Activated T-cell treated with anti-CD3 and anti-CD28 coated beads, Interleukin-2, amount 50 U/mL, for 4 hours (primary cell): ENCODE measurements at regions not wholly inside any gene's neighbourhood (a gene's known extent, or its start where the extent isn't known, plus 50 kb on each side); places are given as distances from the start of the nearest gene placed in this dataset.

Experiments used
- ATAC-seq, 2 donors: fragments of 200-7000 bp; cut with Tn5 transposase; one replicate each; pipeline ENCODE4 v1.10.0; 2021
- DNase-seq: peaks from one replicate; pipeline ENCODE4 v3.0.0-alpha.2; 2020
- H3K27me3 Mint-ChIP-seq: one replicate; pipeline ENCODE4 v1.8.0; 2021; ENCODE audit warnings: low read depth, mixed read lengths
- H3K36me3 Mint-ChIP-seq: one replicate; pipeline ENCODE4 v1.8.0; 2022; ENCODE audit warnings: mixed read lengths; ENCODE audit not compliant: insufficient read depth
- H3K4me1 Mint-ChIP-seq: one replicate; pipeline ENCODE4 v1.8.0; 2021; ENCODE audit warnings: low read depth, mixed read lengths
- H3K4me3 Mint-ChIP-seq: one replicate; pipeline ENCODE4 v1.8.0; 2021; ENCODE audit warnings: mild to moderate bottlenecking, moderate library complexity, mixed read lengths
- H3K9me3 Mint-ChIP-seq: one replicate; pipeline ENCODE4 v1.8.0; 2021; ENCODE audit warnings: mixed read lengths

DNA sequence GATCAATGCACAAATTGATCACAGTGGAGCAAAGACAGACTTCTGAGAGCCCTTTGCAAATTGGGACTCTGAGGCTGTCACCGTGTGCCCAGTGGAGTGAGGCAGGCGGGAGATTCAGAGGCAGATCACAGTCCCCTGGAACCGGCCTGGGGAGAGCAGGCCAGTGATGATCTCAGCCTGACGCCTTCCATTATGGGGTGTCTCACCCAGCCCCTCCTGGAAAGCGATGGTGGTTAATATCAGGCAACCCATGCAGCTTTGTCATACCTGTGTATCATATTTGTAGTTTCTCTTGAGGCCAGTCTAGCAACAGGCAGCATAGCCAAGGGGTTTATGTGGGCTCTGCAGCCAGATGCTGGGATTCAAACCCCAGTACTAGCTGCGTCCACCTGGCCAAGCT lies 147.8 kb downstream of the EMX2 start:
- Mint-ChIP-seq H3K36me3 (no peaks in the 10 kb centered on the region), H3K4me3 (no peak overlapping the region), H3K9me3 (no peaks in the 10 kb centered on the region), H3K4me1 (no peaks in the 10 kb centered on the region), H3K27me3 (peaks cover 9% of the 10 kb centered on the region)
- no peak for ATAC-seq
- no peak for DNase-seq

DNA sequence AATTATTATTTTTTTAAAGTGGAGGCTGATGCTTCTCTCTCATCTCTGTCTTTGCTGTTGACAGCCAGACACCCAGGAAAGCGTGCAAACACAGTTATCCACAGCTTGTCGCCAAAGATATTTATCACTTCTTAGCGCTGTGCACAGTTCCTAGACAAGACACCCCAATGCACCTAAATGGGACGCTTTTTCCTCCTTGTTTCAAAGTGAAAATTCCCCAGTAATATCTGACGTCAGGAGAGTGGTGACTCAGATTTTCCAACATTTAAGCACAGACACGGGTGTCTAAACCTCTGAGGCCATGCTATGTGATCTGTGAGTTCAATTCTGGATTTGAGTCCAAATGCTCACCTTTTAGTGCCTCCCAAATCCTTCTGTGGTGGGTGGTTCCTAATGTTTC lies 151.6 kb downstream of the EMX2 start:
- Mint-ChIP-seq H3K4me1 (no peaks in the 10 kb centered on the region), H3K27me3 (no peaks in the 10 kb centered on the region), H3K4me3 (no peak overlapping the region), H3K36me3 (no peaks in the 10 kb centered on the region), H3K9me3 (no peaks in the 10 kb centered on the region)
- DNase-seq = no peak
- ATAC-seq = no peak

DNA sequence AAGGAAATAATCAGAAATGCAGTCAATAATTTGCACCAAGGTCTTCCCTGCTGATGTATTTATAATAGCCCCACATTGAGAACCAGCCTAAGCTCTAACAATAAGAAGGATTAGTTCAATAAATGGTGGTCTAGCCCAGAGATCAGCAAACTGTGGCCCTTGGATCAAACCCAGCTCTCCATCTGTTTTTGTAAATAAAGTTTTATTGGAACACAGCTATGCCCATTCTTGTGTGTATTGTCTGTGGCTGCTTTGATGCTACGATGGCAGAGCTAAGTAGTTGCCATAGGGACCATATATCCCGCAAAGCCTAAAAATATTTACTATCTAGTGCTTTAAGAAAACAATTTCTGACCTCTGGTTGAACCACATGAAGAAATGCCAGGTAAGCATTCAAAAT lies 154.9 kb downstream of the EMX2 start:
- no peaks in the 10 kb centered on the region for H3K27me3 Mint-ChIP-seq
- H3K4me1 Mint-ChIP-seq = no peaks in the 10 kb centered on the region
- ATAC-seq = no peak
- H3K4me3 Mint-ChIP-seq = no peak overlapping the region
- H3K9me3 Mint-ChIP-seq = no peaks in the 10 kb centered on the region
- no peaks in the 10 kb centered on the region for H3K36me3 Mint-ChIP-seq
- DNase-seq = no peak

DNA sequence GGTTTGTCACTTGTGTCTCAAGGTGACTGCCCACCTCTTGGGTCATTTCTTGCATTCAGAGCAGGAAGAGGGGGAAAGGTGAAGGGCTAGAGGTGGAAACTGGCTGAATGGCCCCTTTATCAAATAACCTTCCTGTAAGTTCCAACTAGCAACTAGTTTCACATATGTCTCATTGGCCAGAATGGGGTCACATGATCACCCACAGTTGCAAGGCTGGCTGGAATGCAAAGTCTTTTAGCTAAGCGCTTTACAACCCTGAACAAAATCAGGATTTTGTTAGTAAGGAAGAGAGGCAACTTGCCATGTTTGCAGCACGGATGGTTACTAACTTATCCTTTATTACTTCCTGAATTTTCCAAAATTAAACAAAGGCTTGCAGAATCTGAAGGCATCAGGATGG lies 156.3 kb downstream of the EMX2 start:
- Mint-ChIP-seq H3K9me3 (no peaks in the 10 kb centered on the region), H3K4me3 (no peak overlapping the region), H3K4me1 (no peaks in the 10 kb centered on the region), H3K27me3 (no peaks in the 10 kb centered on the region), H3K36me3 (no peaks in the 10 kb centered on the region)
- ATAC-seq (no peak), DNase-seq (no peak)

DNA sequence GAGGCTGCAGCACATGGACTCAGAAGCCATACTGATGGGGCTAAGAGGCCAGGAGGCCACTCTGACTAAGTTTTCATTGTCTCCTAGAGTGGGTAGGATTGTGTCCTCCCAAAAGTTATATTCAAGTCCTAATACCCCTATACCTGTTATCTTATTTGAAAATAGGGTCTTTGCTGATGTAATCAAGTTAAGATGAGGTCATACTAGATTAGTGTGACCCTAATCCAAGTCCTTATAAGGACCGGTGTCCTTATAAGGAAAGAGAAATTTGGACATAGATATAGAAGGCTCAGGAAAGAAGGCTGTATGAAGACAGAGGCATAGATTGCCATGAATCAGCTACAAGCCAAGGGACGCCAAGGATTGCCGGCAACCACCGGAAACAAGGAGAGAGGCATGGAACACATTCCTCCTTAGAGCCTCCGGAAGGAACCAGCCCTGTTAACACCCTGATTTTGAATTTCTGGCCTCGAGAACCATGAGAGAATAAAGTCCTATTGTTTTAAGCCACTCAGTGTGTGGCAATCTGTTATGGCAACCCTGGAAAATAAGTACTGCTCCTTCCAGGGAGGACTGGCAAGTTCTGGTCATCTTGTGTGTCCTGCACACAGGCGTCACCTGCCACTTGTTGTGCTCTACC lies 157.0 kb downstream of the EMX2 start:
- H3K4me3 Mint-ChIP-seq = no peak overlapping the region
- H3K36me3 Mint-ChIP-seq = no peaks in the 10 kb centered on the region
- no peaks in the 10 kb centered on the region for H3K27me3 Mint-ChIP-seq
- H3K9me3 Mint-ChIP-seq = no peaks in the 10 kb centered on the region
- DNase-seq = no peak
- H3K4me1 Mint-ChIP-seq = no peaks in the 10 kb centered on the region
- ATAC-seq = no peak

DNA sequence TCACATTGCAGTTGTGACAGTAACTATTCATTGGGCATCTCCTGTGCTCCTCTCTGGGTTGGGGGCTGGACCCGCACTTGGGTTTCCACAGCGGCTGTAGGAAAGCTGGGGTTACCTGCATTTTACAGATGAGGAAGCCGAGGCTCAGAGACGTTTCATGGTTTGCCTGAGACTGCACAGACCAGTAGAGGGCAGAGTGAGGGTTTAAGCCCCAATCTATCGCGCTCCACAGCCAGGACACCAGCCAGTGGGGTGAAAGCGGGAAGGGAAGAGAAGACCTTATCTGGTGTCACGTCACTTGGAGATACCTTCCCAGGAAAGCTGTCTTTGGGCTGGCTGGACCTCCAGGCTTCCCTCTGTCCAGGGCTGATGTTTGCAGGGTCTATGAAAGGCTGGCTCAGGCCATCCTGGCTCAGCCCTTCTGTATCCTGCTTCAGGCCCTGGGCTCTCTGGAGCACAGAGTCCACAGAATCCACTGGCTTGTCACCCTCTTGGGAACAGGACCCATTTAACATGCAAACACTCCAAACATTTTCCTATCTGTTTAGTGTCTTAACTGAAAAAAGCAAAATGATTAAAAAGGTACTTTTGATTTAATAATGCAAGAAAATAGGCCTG lies 167.7 kb downstream of the EMX2 start:
- Mint-ChIP-seq H3K36me3 (no peaks in the 10 kb centered on the region), H3K4me3 (no peak overlapping the region), H3K27me3 (peaks cover 10% of the 10 kb centered on the region), H3K9me3 (no peaks in the 10 kb centered on the region), H3K4me1 (no peaks in the 10 kb centered on the region)
- no peak for ATAC-seq
- no peak for DNase-seq

DNA sequence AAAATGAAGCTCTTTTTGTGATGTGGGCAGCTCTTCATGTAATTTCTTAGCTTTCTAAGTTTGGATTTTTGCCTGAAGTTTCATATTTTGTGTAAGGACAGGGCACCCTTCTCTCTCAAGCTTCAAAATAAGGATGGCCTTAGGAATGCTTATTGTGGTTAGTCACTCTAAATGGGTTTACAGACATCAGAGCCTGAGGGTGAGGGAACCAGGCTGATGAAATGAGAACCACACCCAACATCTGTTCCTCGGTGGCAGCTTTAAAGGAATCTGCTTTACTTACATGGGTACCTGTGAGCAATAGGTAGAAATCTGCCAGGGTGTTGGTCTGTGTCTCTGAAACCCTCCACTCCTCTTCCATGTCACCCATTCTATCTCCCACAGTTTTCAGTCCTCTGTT lies 174.3 kb downstream of the EMX2 start:
- no peaks in the 10 kb centered on the region for H3K4me1 Mint-ChIP-seq
- H3K9me3 Mint-ChIP-seq = peaks cover 4% of the 10 kb centered on the region
- ATAC-seq = no peak
- H3K27me3 Mint-ChIP-seq = peaks cover 13% of the 10 kb centered on the region
- H3K36me3 Mint-ChIP-seq = no peaks in the 10 kb centered on the region
- DNase-seq = no peak
- no peak overlapping the region for H3K4me3 Mint-ChIP-seq

DNA sequence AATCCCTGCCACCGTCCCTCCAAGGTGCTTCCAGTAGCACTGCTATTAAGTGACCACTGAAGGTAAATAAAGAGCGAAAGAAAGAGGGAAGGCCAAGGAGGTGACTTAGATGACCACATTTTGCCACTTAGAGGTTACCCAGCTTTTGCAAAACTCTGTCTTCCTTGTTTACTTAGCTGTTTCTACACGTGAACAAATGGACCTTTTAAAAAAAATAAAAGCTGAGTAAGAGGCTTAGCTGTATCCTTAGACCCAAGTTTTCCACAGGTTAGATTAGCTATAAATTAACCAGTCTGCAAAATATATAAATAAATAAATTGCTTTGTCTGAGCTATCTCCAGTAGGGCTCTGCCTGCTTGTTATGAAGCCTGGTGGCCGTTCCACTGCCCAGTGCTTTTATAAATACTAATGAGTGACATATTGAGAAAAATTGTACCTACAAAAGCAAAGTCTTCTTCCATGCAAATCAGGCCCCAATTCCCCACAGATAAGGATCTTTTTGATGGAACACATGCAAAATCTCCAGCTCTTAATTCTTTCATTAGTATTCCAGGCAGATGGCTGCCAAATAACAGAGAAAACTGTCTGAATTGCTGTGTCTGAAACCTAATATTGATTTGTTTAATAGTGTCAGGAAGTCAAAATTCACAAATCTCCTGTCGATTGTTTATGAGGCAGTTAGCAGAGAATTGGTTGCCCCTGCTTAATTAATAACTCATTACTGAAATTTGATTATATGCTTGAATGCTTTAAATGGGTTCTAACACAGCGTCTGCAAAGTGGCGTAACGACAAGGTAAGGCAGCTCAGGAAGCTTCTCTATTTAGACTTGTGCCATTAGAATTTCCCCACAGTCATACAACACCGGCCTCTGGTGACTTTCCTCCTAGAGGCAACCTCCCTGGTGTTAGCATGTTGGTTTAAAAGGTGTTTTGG lies 176.7 kb downstream of the EMX2 start:
- H3K9me3 Mint-ChIP-seq = peaks cover 4% of the 10 kb centered on the region
- DNase-seq (no peak), ATAC-seq (no peak)
- no peaks in the 10 kb centered on the region for H3K36me3 Mint-ChIP-seq
- H3K27me3 Mint-ChIP-seq = peaks cover 11% of the 10 kb centered on the region
- H3K4me1 Mint-ChIP-seq = no peaks in the 10 kb centered on the region
- H3K4me3 Mint-ChIP-seq = no peak overlapping the region

DNA sequence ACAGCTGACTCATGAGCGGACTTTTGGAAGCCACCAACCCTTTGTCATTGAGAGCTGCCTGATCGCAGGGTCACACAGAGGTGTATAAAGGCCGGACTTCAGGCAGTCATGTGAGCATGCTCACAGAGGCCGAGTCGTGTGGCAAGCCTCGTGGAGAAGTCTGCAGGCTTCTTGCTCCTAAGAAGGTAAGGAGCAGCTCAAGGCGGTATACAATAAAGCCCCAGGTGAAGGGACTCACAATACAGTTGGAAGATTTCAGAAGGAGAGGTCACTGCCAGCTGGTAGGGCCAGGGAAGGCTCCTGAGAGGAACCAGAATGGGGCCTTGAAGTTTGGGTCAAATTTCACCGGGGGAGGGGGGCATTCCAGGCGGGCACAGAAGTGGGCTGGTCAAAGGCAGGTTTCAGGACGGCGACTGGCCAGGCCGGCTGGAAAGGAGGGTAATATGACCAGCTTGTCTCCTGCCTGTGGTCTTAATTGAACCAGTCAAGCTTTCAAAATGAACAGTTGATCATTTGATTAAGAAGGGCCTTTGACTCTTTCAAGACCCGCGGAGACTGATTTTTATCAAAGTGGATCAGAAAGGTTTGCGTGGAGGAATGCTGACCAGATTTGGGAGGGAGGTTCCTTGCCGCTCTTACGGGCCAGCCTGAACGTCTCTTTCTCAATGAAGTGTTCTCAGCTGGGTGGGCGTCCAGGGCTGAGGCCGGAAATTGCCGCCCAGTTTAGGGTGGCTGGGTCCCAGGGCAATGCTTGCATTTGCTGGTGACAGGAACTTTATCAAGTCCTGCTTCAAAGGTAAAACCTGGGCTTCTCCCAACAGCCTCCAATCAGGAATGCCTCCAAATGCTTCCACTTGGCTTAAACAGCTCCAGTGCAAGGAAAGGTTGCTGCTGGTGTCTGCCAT lies 178.6 kb downstream of the EMX2 start:
- DNase-seq (no peak), ATAC-seq (no peak)
- H3K27me3 Mint-ChIP-seq = peaks cover 8% of the 10 kb centered on the region
- H3K4me3 Mint-ChIP-seq = no peak overlapping the region
- peaks cover 4% of the 10 kb centered on the region for H3K9me3 Mint-ChIP-seq
- no peaks in the 10 kb centered on the region for H3K4me1 Mint-ChIP-seq
- no peaks in the 10 kb centered on the region for H3K36me3 Mint-ChIP-seq

DNA sequence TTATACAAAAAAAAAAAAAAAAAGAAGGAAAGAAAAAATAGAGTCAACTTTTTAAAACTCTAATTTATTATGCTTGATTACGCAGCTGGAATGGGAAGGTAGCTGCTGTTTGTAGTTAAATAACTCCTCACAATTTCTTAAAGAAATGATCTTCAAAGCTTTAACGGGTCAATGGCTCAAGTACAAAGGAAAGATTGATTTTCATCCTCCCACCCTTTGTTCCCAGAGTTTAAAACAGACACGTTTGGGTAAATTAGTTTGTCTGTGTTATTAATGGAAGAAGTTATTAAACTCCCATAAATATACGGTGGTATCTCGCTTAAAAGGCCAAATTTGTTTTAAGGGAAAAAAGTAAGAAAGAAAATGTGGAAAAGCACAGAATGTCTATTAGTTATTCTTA lies 179.3 kb downstream of the EMX2 start:
- Mint-ChIP-seq H3K4me3 (no peak overlapping the region), H3K27me3 (peaks cover 8% of the 10 kb centered on the region), H3K36me3 (no peaks in the 10 kb centered on the region), H3K4me1 (no peaks in the 10 kb centered on the region), H3K9me3 (peaks cover 4% of the 10 kb centered on the region)
- DNase-seq (no peak), ATAC-seq (no peak)

DNA sequence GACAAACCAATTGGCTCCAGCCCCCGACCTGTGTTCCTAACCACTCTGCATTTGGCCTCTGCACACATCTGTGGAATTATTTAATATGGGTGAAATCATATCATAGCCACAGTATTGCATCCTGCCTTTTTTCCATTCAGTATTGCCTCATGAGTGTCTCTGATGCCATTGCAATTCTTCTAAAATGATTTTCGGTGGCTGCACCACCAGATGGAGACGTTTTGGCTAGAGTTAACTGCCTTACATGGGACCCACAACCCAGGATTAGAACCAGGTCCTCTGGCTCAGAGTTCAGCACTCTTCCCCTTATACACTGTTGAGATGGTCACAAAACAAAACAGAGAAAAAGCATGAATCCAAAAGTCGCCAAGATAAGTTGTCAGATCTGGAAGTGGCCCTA lies 180.8 kb downstream of the EMX2 start:
- Mint-ChIP-seq H3K4me1 (no peaks in the 10 kb centered on the region), H3K9me3 (no peaks in the 10 kb centered on the region), H3K36me3 (no peaks in the 10 kb centered on the region), H3K27me3 (peaks cover 19% of the 10 kb centered on the region), H3K4me3 (no peak overlapping the region)
- ATAC-seq (no peak), DNase-seq (no peak)

DNA sequence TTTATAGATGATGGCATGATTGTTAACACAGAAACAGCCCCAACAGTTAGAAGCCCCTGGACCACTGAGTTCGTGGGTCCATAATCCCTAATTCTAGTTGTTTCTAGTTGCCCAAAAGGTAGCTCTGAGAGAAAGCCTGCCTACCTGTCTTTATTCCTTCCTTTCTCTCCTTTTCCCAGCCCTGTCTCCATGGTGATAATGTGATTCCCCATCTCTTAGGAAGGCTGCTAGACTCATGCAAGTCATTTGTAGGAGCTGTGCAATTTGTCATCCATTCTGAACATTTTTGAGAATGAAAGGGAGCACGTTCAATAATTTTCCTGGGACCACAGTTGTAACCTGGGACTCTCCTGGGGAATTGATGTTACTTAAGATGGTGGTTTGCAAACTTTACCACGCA lies 183.4 kb downstream of the EMX2 start:
- Mint-ChIP-seq H3K4me1 (no peaks in the 10 kb centered on the region), H3K9me3 (no peaks in the 10 kb centered on the region), H3K36me3 (no peaks in the 10 kb centered on the region), H3K4me3 (no peak overlapping the region), H3K27me3 (peaks cover 30% of the 10 kb centered on the region)
- ATAC-seq = no peak
- DNase-seq = no peak

DNA sequence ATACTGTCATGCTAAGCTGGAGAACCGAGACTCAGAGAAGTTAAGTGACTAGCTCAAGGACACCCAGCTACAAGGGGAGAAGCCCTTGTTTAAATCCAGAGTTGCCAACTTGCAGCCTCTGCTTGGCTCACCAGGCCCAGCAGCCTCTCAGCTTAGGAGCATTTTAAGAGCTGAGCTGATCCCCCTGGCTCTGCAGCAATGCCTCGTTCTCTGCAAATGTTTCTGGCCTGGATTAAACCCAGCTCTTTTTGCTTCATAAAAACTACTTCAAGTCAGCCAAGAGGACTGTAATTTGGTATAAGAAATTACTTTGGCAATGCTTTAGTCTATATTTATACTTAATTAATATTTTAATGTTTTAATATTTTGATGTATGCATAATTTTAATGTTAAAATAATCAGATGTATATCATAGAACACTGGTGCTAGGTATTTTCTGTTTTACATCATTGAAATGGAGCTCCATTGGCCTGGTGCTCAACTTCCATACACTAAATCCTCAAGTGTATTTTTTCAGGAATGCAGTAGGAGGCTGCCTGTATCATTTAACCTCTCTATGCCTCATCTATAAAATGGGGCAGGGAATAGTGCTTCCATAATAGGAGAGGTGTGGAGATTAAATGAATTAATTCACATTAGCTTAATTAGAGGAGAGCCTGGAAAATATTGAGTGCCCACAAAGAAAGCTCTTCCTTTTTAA lies 184.2 kb downstream of the EMX2 start:
- H3K36me3 Mint-ChIP-seq = no peaks in the 10 kb centered on the region
- H3K4me1 Mint-ChIP-seq = no peaks in the 10 kb centered on the region
- H3K9me3 Mint-ChIP-seq = no peaks in the 10 kb centered on the region
- H3K4me3 Mint-ChIP-seq = no peak overlapping the region
- no peak for DNase-seq
- peaks cover 35% of the 10 kb centered on the region for H3K27me3 Mint-ChIP-seq
- ATAC-seq = no peak

DNA sequence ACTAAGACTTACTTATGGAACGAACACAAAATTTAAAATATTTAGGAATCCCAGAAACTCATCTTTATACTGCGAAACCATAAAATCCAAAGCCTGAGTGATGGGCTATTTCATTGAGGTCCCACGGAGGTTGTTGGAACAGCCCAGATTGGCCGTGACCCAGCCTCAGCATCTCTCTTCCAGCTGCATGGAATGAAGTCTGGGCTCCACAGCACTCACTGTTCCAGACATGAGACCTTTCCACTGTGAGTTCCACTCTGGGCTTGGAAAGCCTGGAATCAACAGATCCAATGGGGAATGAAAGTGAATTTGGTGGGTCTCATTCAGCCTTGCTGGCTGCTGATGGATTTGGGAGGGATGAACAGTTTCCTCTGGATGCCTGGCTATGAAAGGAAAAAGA lies 184.9 kb downstream of the EMX2 start:
- no peak for DNase-seq
- H3K4me1 Mint-ChIP-seq = no peaks in the 10 kb centered on the region
- no peaks in the 10 kb centered on the region for H3K9me3 Mint-ChIP-seq
- peaks cover 42% of the 10 kb centered on the region for H3K27me3 Mint-ChIP-seq
- H3K36me3 Mint-ChIP-seq = no peaks in the 10 kb centered on the region
- H3K4me3 Mint-ChIP-seq = no peak overlapping the region
- no peak for ATAC-seq
